ENCODE measurements at regions not wholly inside any gene's neighbourhood (a gene's known extent, or its start where the extent isn't known, plus 50 kb on each side); places are given as distances from the start of the nearest gene placed in this dataset.

DNA sequence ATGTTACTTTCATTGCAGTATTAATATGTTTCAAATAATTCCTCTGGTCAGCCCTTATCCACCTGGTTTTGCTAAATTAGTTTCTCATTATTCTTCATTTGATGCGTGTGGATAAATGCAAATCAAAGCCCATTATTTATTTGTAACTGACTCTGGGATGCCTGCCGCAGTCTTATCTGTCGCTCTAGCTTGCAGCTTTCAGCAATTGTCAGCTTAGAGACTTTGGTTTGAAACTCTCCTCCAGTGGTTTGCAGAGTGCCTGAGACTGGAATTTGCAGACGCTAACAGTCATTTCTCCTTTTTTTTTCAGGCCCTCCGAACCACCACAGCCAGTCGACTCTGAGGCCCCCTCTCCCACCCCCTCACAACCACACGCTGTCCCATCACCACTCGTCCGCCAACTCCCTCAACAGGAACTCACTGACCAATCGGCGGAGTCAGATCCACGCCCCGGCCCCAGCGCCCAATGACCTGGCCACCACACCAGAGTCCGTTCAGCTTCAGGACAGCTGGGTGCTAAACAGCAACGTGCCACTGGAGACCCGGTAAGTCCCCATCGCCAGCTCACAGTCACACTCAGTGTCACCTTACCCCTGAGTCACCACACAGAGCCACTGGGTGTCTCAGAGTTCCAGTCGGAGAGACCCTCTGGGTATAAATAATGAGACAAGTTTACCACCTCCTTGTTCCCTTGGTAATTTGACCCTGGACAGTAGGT lies 339.0 kb upstream of the WWC1 start:
- TF ChIP-seq, protein P1, sequence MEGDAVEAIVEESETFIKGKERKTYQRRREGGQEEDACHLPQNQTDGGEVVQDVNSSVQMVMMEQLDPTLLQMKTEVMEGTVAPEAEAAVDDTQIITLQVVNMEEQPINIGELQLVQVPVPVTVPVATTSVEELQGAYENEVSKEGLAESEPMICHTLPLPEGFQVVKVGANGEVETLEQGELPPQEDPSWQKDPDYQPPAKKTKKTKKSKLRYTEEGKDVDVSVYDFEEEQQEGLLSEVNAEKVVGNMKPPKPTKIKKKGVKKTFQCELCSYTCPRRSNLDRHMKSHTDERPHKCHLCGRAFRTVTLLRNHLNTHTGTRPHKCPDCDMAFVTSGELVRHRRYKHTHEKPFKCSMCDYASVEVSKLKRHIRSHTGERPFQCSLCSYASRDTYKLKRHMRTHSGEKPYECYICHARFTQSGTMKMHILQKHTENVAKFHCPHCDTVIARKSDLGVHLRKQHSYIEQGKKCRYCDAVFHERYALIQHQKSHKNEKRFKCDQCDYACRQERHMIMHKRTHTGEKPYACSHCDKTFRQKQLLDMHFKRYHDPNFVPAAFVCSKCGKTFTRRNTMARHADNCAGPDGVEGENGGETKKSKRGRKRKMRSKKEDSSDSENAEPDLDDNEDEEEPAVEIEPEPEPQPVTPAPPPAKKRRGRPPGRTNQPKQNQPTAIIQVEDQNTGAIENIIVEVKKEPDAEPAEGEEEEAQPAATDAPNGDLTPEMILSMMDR (IDR thresholded peaks at IDR 0.05): no peak
- no peak for TF ChIP-seq POLR2A (IDR thresholded peaks at IDR 0.05)
